Activated T-cell treated with anti-CD3 and anti-CD28 coated beads, Interleukin-2, amount 50 U/mL, for 4 hours (primary cell): ENCODE measurements at regions not wholly inside any gene's neighbourhood (a gene's known extent, or its start where the extent isn't known, plus 50 kb on each side); places are given as distances from the start of the nearest gene placed in this dataset.

ENCODE experiments used
- ATAC-seq, 2 donors: fragments of 200-7000 bp; cut with Tn5 transposase; one replicate each; pipeline ENCODE4 v1.10.0; 2021
- DNase-seq: peaks from one replicate; pipeline ENCODE4 v3.0.0-alpha.2; 2020
- H3K27me3 Mint-ChIP-seq: one replicate; pipeline ENCODE4 v1.8.0; 2021; ENCODE audit warnings: low read depth, mixed read lengths
- H3K36me3 Mint-ChIP-seq: one replicate; pipeline ENCODE4 v1.8.0; 2022; ENCODE audit warnings: mixed read lengths; ENCODE audit not compliant: insufficient read depth
- H3K4me1 Mint-ChIP-seq: one replicate; pipeline ENCODE4 v1.8.0; 2021; ENCODE audit warnings: low read depth, mixed read lengths
- H3K4me3 Mint-ChIP-seq: one replicate; pipeline ENCODE4 v1.8.0; 2021; ENCODE audit warnings: mild to moderate bottlenecking, moderate library complexity, mixed read lengths
- H3K9me3 Mint-ChIP-seq: one replicate; pipeline ENCODE4 v1.8.0; 2021; ENCODE audit warnings: mixed read lengths

- ATAC-seq (no peak), DNase-seq (no peak)
- no peak overlapping the region for H3K4me3 Mint-ChIP-seq
- H3K36me3 Mint-ChIP-seq, result no peaks in the 10 kb centered on the region
- H3K27me3 Mint-ChIP-seq, result peaks cover 9% of the 10 kb centered on the region
- H3K4me1 Mint-ChIP-seq, result no peaks in the 10 kb centered on the region
- peaks cover 14% of the 10 kb centered on the region for H3K9me3 Mint-ChIP-seq
Observed at GRCh38 chr13:111872475-111873150, 194.3 kb upstream of the SOX1 start.

DNA sequence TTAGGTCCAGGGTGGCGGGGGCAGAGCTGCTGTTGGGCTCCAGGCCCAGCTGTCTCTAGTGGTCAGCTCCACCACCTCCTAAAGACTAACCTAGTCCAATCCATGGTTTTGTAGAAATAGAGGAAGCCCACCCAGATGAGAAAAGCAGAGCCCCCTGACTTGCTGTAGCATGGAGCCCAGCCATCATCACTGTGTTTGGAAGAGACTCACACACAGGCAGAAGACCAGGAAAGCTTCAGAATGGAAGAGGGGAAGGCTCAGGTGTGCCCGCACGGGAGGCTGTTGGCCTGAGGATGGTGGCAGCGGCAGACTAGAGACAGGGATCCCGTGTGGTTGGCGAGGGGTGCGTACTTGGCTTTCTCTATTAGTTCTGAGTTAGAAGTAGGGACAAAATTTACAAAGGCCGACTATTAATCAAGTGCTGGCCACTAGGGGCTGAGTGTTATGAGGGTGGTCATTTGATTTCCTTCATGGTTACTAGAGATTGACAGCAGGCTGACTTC, 193.2 kb upstream of the SOX1 start:
- peaks cover 3% of the 10 kb centered on the region for H3K9me3 Mint-ChIP-seq
- H3K4me3 Mint-ChIP-seq, result no peak overlapping the region
- ATAC-seq, result no peak
- H3K27me3 Mint-ChIP-seq, result peaks cover 9% of the 10 kb centered on the region
- H3K36me3 Mint-ChIP-seq, result no peaks in the 10 kb centered on the region
- no peak for DNase-seq
- no peaks in the 10 kb centered on the region for H3K4me1 Mint-ChIP-seq

- Mint-ChIP-seq H3K4me3 (no peak overlapping the region), H3K27me3 (peaks cover 9% of the 10 kb centered on the region), H3K36me3 (no peaks in the 10 kb centered on the region), H3K9me3 (peaks cover 3% of the 10 kb centered on the region), H3K4me1 (no peaks in the 10 kb centered on the region)
- DNase-seq (no peak), ATAC-seq (no peak)
Observed at GRCh38 chr13:111874981-111875380, 192.0 kb upstream of the SOX1 start.

- no peak overlapping the region for H3K4me3 Mint-ChIP-seq
- H3K36me3 Mint-ChIP-seq, result no peaks in the 10 kb centered on the region
- no peaks in the 10 kb centered on the region for H3K4me1 Mint-ChIP-seq
- DNase-seq (no peak), ATAC-seq (no peak)
- peaks cover 9% of the 10 kb centered on the region for H3K27me3 Mint-ChIP-seq
- peaks cover 3% of the 10 kb centered on the region for H3K9me3 Mint-ChIP-seq
Observed at GRCh38 chr13:111875915-111876314, 191.0 kb upstream of the SOX1 start.

DNA sequence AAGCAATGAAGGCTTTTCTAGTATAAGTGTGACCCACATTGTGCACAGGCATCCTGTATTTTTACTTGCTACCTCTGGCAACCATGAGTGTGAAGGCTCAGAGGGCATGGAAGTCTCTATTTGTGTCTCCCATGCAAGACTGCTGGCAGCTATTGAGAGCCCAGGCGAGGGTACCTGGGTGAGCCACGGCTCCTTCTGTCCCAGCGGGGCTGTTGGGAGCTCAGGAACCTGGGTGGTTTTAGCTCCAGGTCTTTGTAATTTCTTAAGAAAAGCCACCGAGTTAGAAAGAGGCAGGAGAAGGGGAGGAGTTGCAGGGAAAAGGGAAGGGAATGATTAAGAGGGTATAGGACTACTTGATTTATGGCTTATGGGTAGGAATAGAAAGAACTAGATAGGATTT, 190.4 kb upstream of the SOX1 start:
- H3K27me3 Mint-ChIP-seq, result peaks cover 9% of the 10 kb centered on the region
- H3K4me1 Mint-ChIP-seq, result no peaks in the 10 kb centered on the region
- DNase-seq (no peak), ATAC-seq (no peak)
- H3K36me3 Mint-ChIP-seq, result no peaks in the 10 kb centered on the region
- H3K9me3 Mint-ChIP-seq, result peaks cover 3% of the 10 kb centered on the region
- no peak overlapping the region for H3K4me3 Mint-ChIP-seq

- Mint-ChIP-seq H3K9me3 (peaks cover 3% of the 10 kb centered on the region), H3K4me1 (no peaks in the 10 kb centered on the region), H3K27me3 (peaks cover 9% of the 10 kb centered on the region), H3K4me3 (no peak overlapping the region), H3K36me3 (no peaks in the 10 kb centered on the region)
- no peak for ATAC-seq
- no peak for DNase-seq
Observed at GRCh38 chr13:111877906-111878305, 189.0 kb upstream of the SOX1 start.

DNA sequence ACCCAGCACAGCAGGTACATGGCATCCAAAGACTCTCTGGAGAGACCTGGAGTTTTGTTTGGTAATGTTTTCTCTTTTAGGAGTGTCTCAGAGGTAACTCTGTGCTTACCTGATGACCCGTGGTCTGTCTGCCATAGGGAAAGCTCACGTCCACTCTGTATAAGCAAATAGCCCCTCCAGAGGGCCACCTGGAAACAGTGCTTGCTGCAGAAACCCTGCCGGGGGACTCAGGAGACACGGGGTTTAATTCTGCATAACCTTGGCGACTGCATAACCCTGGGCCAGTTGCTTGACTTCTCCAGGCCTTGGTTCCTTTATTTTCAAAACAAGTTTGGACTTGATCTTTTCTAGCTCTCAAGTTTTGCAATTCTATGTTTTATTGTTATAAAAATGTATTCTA, 187.2 kb upstream of the SOX1 start:
- ATAC-seq (no peak), DNase-seq (no peak)
- Mint-ChIP-seq H3K27me3 (no peaks in the 10 kb centered on the region), H3K9me3 (no peaks in the 10 kb centered on the region), H3K36me3 (no peaks in the 10 kb centered on the region), H3K4me1 (no peaks in the 10 kb centered on the region), H3K4me3 (no peak overlapping the region)

DNA sequence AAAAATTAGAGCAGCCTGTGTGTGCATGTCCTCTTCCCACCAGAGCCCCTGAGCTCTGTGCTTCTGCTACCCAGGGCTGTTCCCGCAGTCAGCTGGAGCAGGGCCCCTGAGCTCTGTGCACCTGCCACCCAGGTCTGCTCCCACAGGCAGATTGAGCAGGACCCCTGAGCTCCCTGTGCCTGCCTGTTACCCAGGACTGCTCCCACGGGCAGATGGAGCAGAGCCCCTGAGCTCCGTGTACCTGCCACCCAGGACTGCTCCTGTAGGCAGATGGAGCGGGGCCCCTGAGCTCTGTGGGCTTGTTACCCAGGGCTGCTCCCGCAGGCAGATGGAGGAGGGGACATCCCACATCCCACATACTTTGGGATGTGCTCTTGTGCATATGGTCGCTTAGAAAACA, 186.8 kb upstream of the SOX1 start:
- no peak for DNase-seq
- Mint-ChIP-seq H3K9me3 (no peaks in the 10 kb centered on the region), H3K4me1 (no peaks in the 10 kb centered on the region), H3K36me3 (no peaks in the 10 kb centered on the region), H3K27me3 (no peaks in the 10 kb centered on the region), H3K4me3 (no peak overlapping the region)
- ATAC-seq, result no peak

GRCh38 chr13:111881700-111882099, 185.2 kb upstream of the SOX1 start:
- H3K4me3 Mint-ChIP-seq, result no peak overlapping the region
- no peak for ATAC-seq
- H3K36me3 Mint-ChIP-seq, result no peaks in the 10 kb centered on the region
- H3K4me1 Mint-ChIP-seq, result no peaks in the 10 kb centered on the region
- no peaks in the 10 kb centered on the region for H3K27me3 Mint-ChIP-seq
- DNase-seq, result no peak
- H3K9me3 Mint-ChIP-seq, result no peaks in the 10 kb centered on the region

GRCh38 chr13:111882351-111882750, 184.6 kb upstream of the SOX1 start:
- ATAC-seq, result no peak
- Mint-ChIP-seq H3K4me1 (no peaks in the 10 kb centered on the region), H3K36me3 (no peaks in the 10 kb centered on the region), H3K9me3 (no peaks in the 10 kb centered on the region), H3K4me3 (no peak overlapping the region), H3K27me3 (no peaks in the 10 kb centered on the region)
- no peak for DNase-seq

GRCh38 chr13:111883571-111884343, 183.2 kb upstream of the SOX1 start:
- Mint-ChIP-seq H3K27me3 (no peaks in the 10 kb centered on the region), H3K9me3 (no peaks in the 10 kb centered on the region), H3K4me1 (no peaks in the 10 kb centered on the region), H3K36me3 (no peaks in the 10 kb centered on the region), H3K4me3 (no peak overlapping the region)
- ATAC-seq, result no peak
- no peak for DNase-seq

- no peaks in the 10 kb centered on the region for H3K36me3 Mint-ChIP-seq
- H3K27me3 Mint-ChIP-seq, result peaks cover 11% of the 10 kb centered on the region
- H3K4me1 Mint-ChIP-seq, result no peaks in the 10 kb centered on the region
- H3K9me3 Mint-ChIP-seq, result no peaks in the 10 kb centered on the region
- DNase-seq (no peak), ATAC-seq (no peak)
- no peak overlapping the region for H3K4me3 Mint-ChIP-seq
Observed at GRCh38 chr13:111886217-111886945, 180.6 kb upstream of the SOX1 start.

DNA sequence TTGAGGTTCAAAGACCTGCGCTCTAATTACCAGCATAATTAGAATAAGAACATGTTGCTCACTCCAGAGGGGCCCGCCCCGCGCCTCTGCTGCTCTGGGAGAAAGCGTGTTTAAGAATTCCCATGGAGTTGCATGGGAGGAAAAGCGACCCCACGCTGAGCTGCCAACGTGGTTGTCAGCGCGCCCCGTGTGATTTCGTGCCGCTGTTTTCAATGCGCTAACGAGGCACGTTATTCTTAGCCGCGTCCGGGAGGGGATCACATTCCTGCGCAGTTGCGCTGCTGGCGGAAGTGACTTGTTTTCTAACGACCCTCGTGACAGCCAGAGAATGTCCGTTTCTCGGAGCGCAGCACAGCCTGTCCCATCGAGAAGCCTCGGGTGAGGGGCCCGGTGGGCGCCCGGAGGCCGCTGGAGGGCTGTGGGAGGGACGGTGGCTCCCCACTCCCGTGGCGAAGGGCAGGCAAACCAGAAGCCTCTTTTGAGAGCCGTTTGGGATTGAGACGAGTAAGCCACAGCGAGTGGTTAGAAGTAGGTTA, 173.8 kb upstream of the SOX1 start:
- Mint-ChIP-seq H3K4me3 (no peak overlapping the region), H3K4me1 (no peaks in the 10 kb centered on the region), H3K27me3 (peaks cover 49% of the 10 kb centered on the region), H3K9me3 (peaks cover 3% of the 10 kb centered on the region), H3K36me3 (no peaks in the 10 kb centered on the region)
- DNase-seq (no peak), ATAC-seq (no peak)

- no peaks in the 10 kb centered on the region for H3K4me1 Mint-ChIP-seq
- H3K4me3 Mint-ChIP-seq, result no peak overlapping the region
- DNase-seq (no peak), ATAC-seq (no peak)
- H3K36me3 Mint-ChIP-seq, result no peaks in the 10 kb centered on the region
- H3K27me3 Mint-ChIP-seq, result peaks cover 49% of the 10 kb centered on the region
- peaks cover 3% of the 10 kb centered on the region for H3K9me3 Mint-ChIP-seq
Observed at GRCh38 chr13:111893607-111894443, 173.1 kb upstream of the SOX1 start.
